Osteocyte (in vitro differentiated cells): ENCODE measurements at regions not wholly inside any gene's neighbourhood (a gene's known extent, or its start where the extent isn't known, plus 50 kb on each side); places are given as distances from the start of the nearest gene placed in this dataset.

Source experiments
- DNase-seq: peaks from one replicate; pipeline ENCODE4 v3.0.0; 2021; ENCODE audit warnings: mixed read lengths; ENCODE audit not compliant: unreplicated experiment; ENCODE audit errors: extremely low spot score
- H3K27ac Mint-ChIP-seq: one replicate; pipeline ENCODE4 v1.8.0; 2021; ENCODE audit warnings: mild to moderate bottlenecking, mixed read lengths; ENCODE audit not compliant: unreplicated experiment
- H3K27me3 Mint-ChIP-seq: one replicate; pipeline ENCODE4 v1.8.0; 2021; ENCODE audit warnings: mixed read lengths; ENCODE audit not compliant: unreplicated experiment
- H3K36me3 Mint-ChIP-seq: one replicate; pipeline ENCODE4 v1.8.0; 2021; ENCODE audit warnings: mixed read lengths; ENCODE audit not compliant: unreplicated experiment
- H3K4me1 Mint-ChIP-seq: one replicate; pipeline ENCODE4 v1.8.0; 2021; ENCODE audit warnings: mixed read lengths; ENCODE audit not compliant: unreplicated experiment
- H3K4me3 Mint-ChIP-seq: one replicate; pipeline ENCODE4 v1.8.0; 2021; ENCODE audit warnings: mild to moderate bottlenecking, moderate library complexity, mixed read lengths; ENCODE audit not compliant: unreplicated experiment
- H3K9me3 Mint-ChIP-seq: one replicate; pipeline ENCODE4 v1.8.0; 2021; ENCODE audit warnings: mixed read lengths; ENCODE audit not compliant: unreplicated experiment
- TF ChIP-seq, protein P1 (sequence below): fragments of 200-600 bp; sonication (generic); IDR thresholded peaks from 2 replicates; pipeline ENCODE4 v1.5.0; 2021; ENCODE audit warnings: antibody characterized with exemption, mild to moderate bottlenecking, moderate library complexity

GRCh38 chr5:102651466-102651865, 103.6 kb upstream of the PAM start:
- TF ChIP-seq, protein P1, sequence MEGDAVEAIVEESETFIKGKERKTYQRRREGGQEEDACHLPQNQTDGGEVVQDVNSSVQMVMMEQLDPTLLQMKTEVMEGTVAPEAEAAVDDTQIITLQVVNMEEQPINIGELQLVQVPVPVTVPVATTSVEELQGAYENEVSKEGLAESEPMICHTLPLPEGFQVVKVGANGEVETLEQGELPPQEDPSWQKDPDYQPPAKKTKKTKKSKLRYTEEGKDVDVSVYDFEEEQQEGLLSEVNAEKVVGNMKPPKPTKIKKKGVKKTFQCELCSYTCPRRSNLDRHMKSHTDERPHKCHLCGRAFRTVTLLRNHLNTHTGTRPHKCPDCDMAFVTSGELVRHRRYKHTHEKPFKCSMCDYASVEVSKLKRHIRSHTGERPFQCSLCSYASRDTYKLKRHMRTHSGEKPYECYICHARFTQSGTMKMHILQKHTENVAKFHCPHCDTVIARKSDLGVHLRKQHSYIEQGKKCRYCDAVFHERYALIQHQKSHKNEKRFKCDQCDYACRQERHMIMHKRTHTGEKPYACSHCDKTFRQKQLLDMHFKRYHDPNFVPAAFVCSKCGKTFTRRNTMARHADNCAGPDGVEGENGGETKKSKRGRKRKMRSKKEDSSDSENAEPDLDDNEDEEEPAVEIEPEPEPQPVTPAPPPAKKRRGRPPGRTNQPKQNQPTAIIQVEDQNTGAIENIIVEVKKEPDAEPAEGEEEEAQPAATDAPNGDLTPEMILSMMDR = no peak
- Mint-ChIP-seq H3K36me3 (peaks cover 5% of the 10 kb centered on the region), H3K9me3 (peaks cover 7% of the 10 kb centered on the region), H3K4me1 (no peaks in the 10 kb centered on the region), H3K27ac (no peak overlapping the region), H3K4me3 (no peak overlapping the region), H3K27me3 (no peaks in the 10 kb centered on the region)
- DNase-seq = no peak

GRCh38 chr5:102654559-102655349, 100.4 kb upstream of the PAM start:
- TF ChIP-seq, protein P1 = no peak
- Mint-ChIP-seq H3K27ac (no peak overlapping the region), H3K9me3 (no peaks in the 10 kb centered on the region), H3K36me3 (peaks cover 2% of the 10 kb centered on the region), H3K4me1 (no peaks in the 10 kb centered on the region), H3K27me3 (no peaks in the 10 kb centered on the region), H3K4me3 (no peak overlapping the region)
- DNase-seq = no peak

- H3K9me3 Mint-ChIP-seq = no peaks in the 10 kb centered on the region
- no peak for DNase-seq
- H3K27ac Mint-ChIP-seq = no peak overlapping the region
- no peaks in the 10 kb centered on the region for H3K4me1 Mint-ChIP-seq
- no peaks in the 10 kb centered on the region for H3K36me3 Mint-ChIP-seq
- no peaks in the 10 kb centered on the region for H3K27me3 Mint-ChIP-seq
- no peak overlapping the region for H3K4me3 Mint-ChIP-seq
- TF ChIP-seq, protein P1 = no peak
Observed at GRCh38 chr5:102659151-102659550, 96.0 kb upstream of the PAM start.

- Mint-ChIP-seq H3K36me3 (no peaks in the 10 kb centered on the region), H3K4me3 (no peak overlapping the region), H3K9me3 (no peaks in the 10 kb centered on the region), H3K27me3 (no peaks in the 10 kb centered on the region), H3K27ac (no peak overlapping the region), H3K4me1 (no peaks in the 10 kb centered on the region)
- TF ChIP-seq, protein P1 = no peak
- no peak for DNase-seq
Observed at GRCh38 chr5:102660111-102660510, 95.0 kb upstream of the PAM start.

DNA sequence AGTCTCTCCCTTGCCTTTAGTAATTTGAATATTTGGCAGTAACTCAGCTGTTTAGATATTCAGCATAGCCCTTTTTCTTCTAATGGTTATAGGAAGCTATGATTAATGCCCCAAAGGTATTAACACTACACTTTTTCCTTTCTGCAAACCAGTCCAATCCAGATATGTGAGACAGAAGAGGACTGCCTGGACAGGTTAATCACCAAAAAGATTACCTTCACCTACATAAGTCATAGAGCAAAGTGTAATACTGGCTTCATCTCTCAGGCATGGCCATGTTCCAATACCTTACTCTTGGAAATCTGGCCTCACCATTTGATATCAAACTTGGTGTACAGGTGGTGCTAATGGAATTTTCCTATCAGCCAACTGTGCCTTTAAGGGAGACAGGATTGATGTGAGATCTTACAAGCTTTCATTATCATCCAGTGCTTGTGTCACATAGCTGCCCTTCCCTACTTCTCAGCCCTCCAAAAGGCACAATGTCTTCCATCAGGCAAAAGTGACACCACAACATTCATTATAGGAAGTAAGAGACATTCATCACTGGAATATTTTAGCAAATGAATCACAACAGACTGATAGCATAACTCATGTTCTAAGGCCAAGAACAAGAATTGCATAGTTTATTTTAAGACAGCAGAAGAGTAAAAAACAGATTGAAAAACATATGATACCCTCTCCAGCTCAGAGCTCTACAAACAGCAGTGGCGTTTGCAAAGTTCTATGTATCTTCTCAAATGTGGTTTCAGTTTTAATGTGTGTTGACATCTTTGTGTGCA, 91.2 kb upstream of the PAM start:
- no peaks in the 10 kb centered on the region for H3K4me1 Mint-ChIP-seq
- no peaks in the 10 kb centered on the region for H3K36me3 Mint-ChIP-seq
- no peaks in the 10 kb centered on the region for H3K9me3 Mint-ChIP-seq
- DNase-seq = no peak
- TF ChIP-seq, protein P1 = no peak
- H3K27ac Mint-ChIP-seq = no peak overlapping the region
- no peaks in the 10 kb centered on the region for H3K27me3 Mint-ChIP-seq
- H3K4me3 Mint-ChIP-seq = no peak overlapping the region
